Stomach (tissue), 8 donors: ENCODE measurements at regions not wholly inside any gene's neighbourhood (a gene's known extent, or its start where the extent isn't known, plus 50 kb on each side); places are given as distances from the start of the nearest gene placed in this dataset.
"Not testable (repeated sequence)": the region's sequence is repeated elsewhere in the genome, so short reads cannot be mapped to it uniquely, and the experiment has no call there.

Source experiments
- DNase-seq, 2 donors: peaks; one replicate each; pipeline versions ENCODE4 v3.0.0 to v3.0.0-alpha.2; 2013 to 2019
- H3K27ac ChIP-seq, 5 donors: fragments of 200-600 bp in 4 of 5; sonication (generic) in 4 of 5; one replicate each; pipeline ENCODE4 v1.5.1; 2013 to 2019; ENCODE audit warnings: mild to moderate bottlenecking in 1 of 5, moderate library complexity in 1 of 5
- H3K27me3 ChIP-seq, 3 donors: fragments of 200-600 bp; sonication (generic); one replicate each; pipeline ENCODE4 v1.5.1; 2017 to 2019; ENCODE audit warnings: mixed run types in 1 of 3
- H3K36me3 ChIP-seq, 4 donors: fragments of 200-600 bp; sonication (generic); 1 replicate in 3 of 4; 2 replicates in 1 of 4; pipeline ENCODE4 v1.5.1; 2016 to 2019
- H3K4me1 ChIP-seq, 4 donors: fragments of 200-600 bp; sonication (generic); one replicate each; pipeline ENCODE4 v1.5.1; 2016 to 2019
- H3K4me3 ChIP-seq, 4 donors: fragments of 200-600 bp; sonication (generic) in 3 of 4; one replicate each; pipeline ENCODE4 v1.5.1; 2016 to 2019; ENCODE audit warnings: mild to moderate bottlenecking in 1 of 4
- H3K9me3 ChIP-seq, 4 donors: fragments of 200-600 bp; sonication (generic); one replicate each; pipeline ENCODE4 v1.5.1; 2016 to 2019
- CTCF ChIP-seq, 7 experiments: fragments of 450-650 bp in 4 of 7; fragments of 200-600 bp in 3 of 7; sonication (generic) in 3 of 7; IDR thresholded peaks; one replicate each; pipeline ENCODE4 v1.5.1; 2016 to 2019; ENCODE audit warnings: antibody characterized with exemption in 7 of 7, control low read depth in 2 of 7, mild to moderate bottlenecking in 1 of 7
- EP300 ChIP-seq: sonication (generic); formaldehyde crosslinking; IDR thresholded peaks from one replicate; pipeline ENCODE4 v1.6.1; 2017; ENCODE audit warnings: antibody characterized with exemption
- POLR2A ChIP-seq, 4 donors: fragments of 450-650 bp; IDR thresholded peaks; one replicate each; pipeline ENCODE4 v1.6.1; 2016; ENCODE audit warnings: antibody characterized with exemption in 4 of 4, control low read depth in 2 of 4, mild to moderate bottlenecking in 1 of 4, moderate library complexity in 1 of 4
- POLR2AphosphoS5 ChIP-seq, 3 donors: sonication (generic); formaldehyde crosslinking; IDR thresholded peaks; one replicate each; pipeline ENCODE4 v1.6.1; 2016; ENCODE audit warnings: antibody characterized with exemption in 3 of 3
- WGBS, 5 donors: extraction: QIAGEN DNeasy Blood & Tissue Kit in 3 of 5; methylation state at CpG; one replicate each; pipeline versions ENCODE4 v1.1.5 to v1.1.7; 2013 to 2018; 5-methylcytosine and 5-hydroxymethylcytosine counted together
- intact Hi-C: fragments of 100-400 bp; cut with DNase I; formaldehyde crosslinking; loops from one replicate; pipeline ENCODE4 v1.15.1; 2023; ENCODE audit warnings: low total_unique reads
- donor health status: healthy with polysubstance abuse.
- donor health status: Bipolar disorder and iron deficiency.
- donor health status: healthy.

- intact Hi-C loops = no loop called here
- no peaks in the 10 kb centered on the region for H3K4me1 ChIP-seq
- 92 to 100% (median 93%) methylated on average over 1 of the region's 1 CpG for WGBS, 5 donors
These were observed 457.5 kb downstream of the PDZRN4 start for GRCh38 chr12:41645624-41646023.

GRCh38 chr12:41642808-41643207 is 454.7 kb downstream of the PDZRN4 start:
- H3K4me1 ChIP-seq, H3K4me3 ChIP-seq, H3K27ac ChIP-seq, H3K27me3 ChIP-seq, H3K9me3 ChIP-seq, DNase-seq, intact Hi-C loops, H3K36me3 ChIP-seq: not testable (repeated sequence)
- 57 to 86% (median 85%) methylated on average over 1 to 11 of the region's 11 CpGs for WGBS, 5 donors

More at GRCh38 chr12:41645624-41646023, 457.5 kb downstream of the PDZRN4 start:
- H3K4me3 ChIP-seq = no peak overlapping the region
- H3K36me3 ChIP-seq = no peaks in the 10 kb centered on the region
- no peaks in the 10 kb centered on the region for H3K27me3 ChIP-seq
- no peak overlapping the region for H3K27ac ChIP-seq
- TF ChIP-seq EP300 (no peak), CTCF (IDR thresholded peaks at IDR 0.05) (no peak), POLR2A (IDR thresholded peaks at IDR 0.05) (no peak), POLR2AphosphoS5 (IDR thresholded peaks at IDR 0.05) (no peak)
- DNase-seq = no peak
- no peaks in the 10 kb centered on the region for H3K9me3 ChIP-seq

- no peak overlapping the region for H3K27ac ChIP-seq
- no peaks in the 10 kb centered on the region for H3K27me3 ChIP-seq
- no peaks in the 10 kb centered on the region for H3K36me3 ChIP-seq
- WGBS, 5 donors = 63 to 88% (median 76%) methylated on average over 4 of the region's 4 CpGs
- peaks cover 0 to 7% (median 0%) of the 10 kb centered on the region in 4 donors for H3K9me3 ChIP-seq
- H3K4me1 ChIP-seq = no peaks in the 10 kb centered on the region
- no peak for TF ChIP-seq CTCF (IDR thresholded peaks at IDR 0.05)
- TF ChIP-seq POLR2AphosphoS5 (IDR thresholded peaks at IDR 0.05) = no peak
- no peak for TF ChIP-seq EP300
- intact Hi-C loops = no loop called here
- no peak for DNase-seq
- H3K4me3 ChIP-seq = no peak overlapping the region
These were observed 448.5 kb downstream of the PDZRN4 start for GRCh38 chr12:41636653-41637052.

- no peak for DNase-seq
- no peak overlapping the region for H3K4me3 ChIP-seq
- no peak overlapping the region for H3K27ac ChIP-seq
- H3K4me1 ChIP-seq = no peaks in the 10 kb centered on the region
- TF ChIP-seq EP300 (no peak), POLR2AphosphoS5 (IDR thresholded peaks at IDR 0.05) (no peak), POLR2A (IDR thresholded peaks at IDR 0.05) (no peak), CTCF (IDR thresholded peaks at IDR 0.05) (no peak)
- no peaks in the 10 kb centered on the region for H3K27me3 ChIP-seq
- 59 to 67% (median 62%) methylated on average over 5 of the region's 5 CpGs for WGBS, 5 donors
- peaks cover 0 to 7% (median 0%) of the 10 kb centered on the region in 4 donors for H3K9me3 ChIP-seq
- H3K36me3 ChIP-seq = no peaks in the 10 kb centered on the region
- intact Hi-C loops = no loop called here
These were observed 447.7 kb downstream of the PDZRN4 start for GRCh38 chr12:41635626-41636364.

- WGBS, 5 donors = 82 to 87% (median 85%) methylated on average over 4 of the region's 4 CpGs
These were observed 446.0 kb downstream of the PDZRN4 start for GRCh38 chr12:41634091-41634490.

More at GRCh38 chr12:41634091-41634490, 446.0 kb downstream of the PDZRN4 start:
- Histone ChIP-seq H3K36me3 (no peaks in the 10 kb centered on the region), H3K27me3 (no peaks in the 10 kb centered on the region), H3K4me1 (no peaks in the 10 kb centered on the region), H3K27ac (no peak overlapping the region), H3K4me3 (no peak overlapping the region), H3K9me3 (peaks cover 0 to 8% (median 3%) of the 10 kb centered on the region in 4 donors)
- TF ChIP-seq EP300 (no peak), CTCF (IDR thresholded peaks at IDR 0.05) (no peak), POLR2A (IDR thresholded peaks at IDR 0.05) (no peak), POLR2AphosphoS5 (IDR thresholded peaks at IDR 0.05) (no peak)
- intact Hi-C loops = no loop called here
- no peak for DNase-seq
